Activated T-cell treated with anti-CD3 and anti-CD28 coated beads, Interleukin-2, amount 50 U/mL, for 72 hours (primary cell): ENCODE measurements at regions not wholly inside any gene's neighbourhood (a gene's known extent, or its start where the extent isn't known, plus 50 kb on each side); places are given as distances from the start of the nearest gene placed in this dataset.

Experiments
- ATAC-seq, 2 donors: fragments of 150-1000 bp; cut with Tn5 transposase; replicated peaks in 1 of 2; 2 replicates each; pipeline ENCODE4 v1.10.0; 2021; ENCODE audit warnings: moderate library complexity in 2 of 2, mild to moderate bottlenecking in 1 of 2
- DNase-seq, 2 donors: peaks; one replicate each; pipeline ENCODE4 v3.0.0; 2021 to 2022; ENCODE audit warnings: mixed read lengths in 1 of 2
- H3K27ac Mint-ChIP-seq: one replicate; pipeline ENCODE4 v1.8.0; 2022; ENCODE audit warnings: mild to moderate bottlenecking, moderate library complexity, mixed read lengths
- H3K27me3 Mint-ChIP-seq: one replicate; pipeline ENCODE4 v1.8.0; 2022; ENCODE audit warnings: low read depth, mixed read lengths
- H3K36me3 Mint-ChIP-seq, 2 donors: one replicate each; pipeline ENCODE4 v1.8.0; 2022; ENCODE audit warnings: mixed read lengths in 2 of 2, mild to moderate bottlenecking in 1 of 2; ENCODE audit not compliant: insufficient read depth in 2 of 2
- H3K4me1 Mint-ChIP-seq: one replicate; pipeline ENCODE4 v1.8.0; 2022; ENCODE audit warnings: low read depth, mixed read lengths
- H3K4me3 Mint-ChIP-seq, 2 donors: one replicate each; pipeline ENCODE4 v1.8.0; 2022; ENCODE audit warnings: mild to moderate bottlenecking in 2 of 2, mixed read lengths in 2 of 2, moderate library complexity in 2 of 2
- H3K9me3 Mint-ChIP-seq, 2 donors: one replicate each; pipeline ENCODE4 v1.8.0; 2022; ENCODE audit warnings: mixed read lengths in 2 of 2

- Mint-ChIP-seq H3K27ac (peak overlapping the region; percentile 52), H3K36me3 (peaks cover 1 to 2% of the 10 kb centered on the region in 2 donors), H3K4me1 (peaks cover 60% of the 10 kb centered on the region), H3K27me3 (no peaks in the 10 kb centered on the region), H3K9me3 (no peaks in the 10 kb centered on the region), H3K4me3 (peak overlapping the region in 1 of 2 donors; percentile 67)
- DNase-seq = no peak
- peak; percentile 69 to 72 for ATAC-seq
These were observed 197.7 kb downstream of the UBE2E3 start for GRCh38 chr2:181178130-181178529.

DNA sequence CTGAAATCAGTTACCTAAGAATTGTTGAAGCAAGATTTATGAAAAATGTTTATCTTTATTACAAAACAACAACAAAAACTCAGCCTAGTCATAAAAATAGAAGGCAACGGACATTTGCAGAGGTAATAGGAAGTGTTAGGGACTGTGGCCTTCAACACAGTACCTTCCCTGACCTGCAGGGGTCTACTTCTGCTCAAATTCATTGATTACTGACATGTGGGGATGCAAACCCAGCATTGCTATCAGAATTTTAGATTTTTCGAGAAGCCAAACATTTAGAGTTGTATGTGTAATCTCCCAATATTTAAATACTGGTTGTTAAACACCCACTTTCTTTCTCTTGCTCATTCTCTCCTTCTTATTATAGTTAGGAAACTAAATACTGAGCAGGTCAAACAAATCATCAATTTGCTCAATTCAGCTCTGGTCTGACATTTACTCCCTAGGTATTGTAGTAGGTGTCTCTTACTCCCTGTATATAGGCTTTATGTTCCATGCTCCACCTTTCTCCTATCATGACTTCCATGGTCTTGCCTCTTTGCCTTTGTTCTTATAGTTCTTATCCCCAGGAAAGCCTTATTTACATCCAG lies 198.5 kb downstream of the UBE2E3 start:
- Mint-ChIP-seq H3K27ac (peak overlapping the region; percentile 8), H3K4me3 (peak overlapping the region in 1 of 2 donors; percentile 67), H3K9me3 (no peaks in the 10 kb centered on the region), H3K36me3 (peaks cover 1 to 2% of the 10 kb centered on the region in 2 donors), H3K4me1 (peaks cover 58% of the 10 kb centered on the region), H3K27me3 (no peaks in the 10 kb centered on the region)
- ATAC-seq (peak; percentile 75 to 78), DNase-seq (peak; percentile 38 to 44)

DNA sequence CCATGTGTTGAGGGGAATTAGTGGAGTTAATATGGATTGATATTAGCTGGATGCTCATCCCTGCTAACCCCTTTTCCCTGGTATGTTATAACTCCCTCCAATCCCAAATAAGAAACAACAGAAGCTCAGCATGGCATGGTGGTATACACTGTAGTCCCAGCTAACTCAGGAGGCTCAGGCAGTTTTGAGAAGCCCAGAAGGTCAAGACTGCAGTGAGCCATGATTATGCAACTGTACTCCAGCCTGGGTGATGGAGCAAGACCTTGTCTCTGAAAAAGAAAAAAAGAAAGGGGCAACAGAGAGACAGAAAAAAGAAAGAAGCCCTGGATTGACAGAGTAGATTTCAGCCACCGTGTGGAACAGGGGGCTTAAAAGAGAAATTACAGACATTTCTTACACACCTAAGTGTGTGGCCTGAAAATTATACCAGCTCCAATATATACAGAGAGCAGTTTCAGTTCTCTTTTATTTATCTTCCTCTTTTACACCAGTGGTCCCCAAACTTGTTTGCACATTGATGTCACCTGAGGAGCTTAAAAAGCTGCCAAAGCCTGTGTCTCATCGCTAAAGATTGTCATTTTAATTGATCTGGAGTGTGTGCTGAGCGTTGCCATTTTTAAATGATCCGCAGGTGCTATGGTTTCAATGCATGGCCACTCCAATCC lies 203.6 kb downstream of the UBE2E3 start:
- H3K4me3 Mint-ChIP-seq = no peak overlapping the region
- peaks cover 1 to 2% of the 10 kb centered on the region in 2 donors for H3K36me3 Mint-ChIP-seq
- no peaks in the 10 kb centered on the region for H3K9me3 Mint-ChIP-seq
- no peak for DNase-seq
- no peak for ATAC-seq
- H3K27me3 Mint-ChIP-seq = no peaks in the 10 kb centered on the region
- no peak overlapping the region for H3K27ac Mint-ChIP-seq
- H3K4me1 Mint-ChIP-seq = peaks cover 44% of the 10 kb centered on the region

- Mint-ChIP-seq H3K36me3 (peaks cover 0 to 1% of the 10 kb centered on the region in 2 donors), H3K27me3 (no peaks in the 10 kb centered on the region), H3K27ac (no peak overlapping the region), H3K9me3 (no peaks in the 10 kb centered on the region), H3K4me1 (peaks cover 40% of the 10 kb centered on the region), H3K4me3 (peak overlapping the region in 1 of 2 donors; percentile 50)
- ATAC-seq (no peak), DNase-seq (no peak)
These were observed 205.0 kb downstream of the UBE2E3 start for GRCh38 chr2:181185421-181185820.

- peaks cover 0 to 1% of the 10 kb centered on the region in 2 donors for H3K36me3 Mint-ChIP-seq
- peak overlapping the region in 1 of 2 donors; percentile 50 for H3K4me3 Mint-ChIP-seq
- H3K9me3 Mint-ChIP-seq = no peaks in the 10 kb centered on the region
- DNase-seq (no peak), ATAC-seq (peak; percentile 75 to 82)
- no peaks in the 10 kb centered on the region for H3K27me3 Mint-ChIP-seq
- peaks cover 45% of the 10 kb centered on the region for H3K4me1 Mint-ChIP-seq
- no peak overlapping the region for H3K27ac Mint-ChIP-seq
These were observed 205.5 kb downstream of the UBE2E3 start for GRCh38 chr2:181185948-181186347.

DNA sequence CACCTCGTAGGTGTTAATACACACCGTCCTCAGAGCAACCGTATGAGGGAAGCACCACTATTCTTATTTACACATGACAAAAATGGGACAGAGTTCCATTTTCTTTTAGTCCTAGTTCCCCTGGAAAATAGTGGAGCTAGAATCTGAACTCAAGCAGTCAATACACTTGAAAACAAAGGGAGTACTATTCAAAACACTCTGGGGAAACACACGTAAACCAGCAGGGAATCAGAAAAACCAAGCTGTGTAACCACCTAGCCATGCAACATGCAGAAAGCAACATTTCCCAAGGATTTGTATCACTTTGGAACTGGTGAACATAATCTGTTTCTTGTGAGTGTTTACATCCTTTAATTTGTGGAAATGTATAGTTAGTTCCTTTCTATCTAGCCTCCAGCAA lies 208.2 kb downstream of the UBE2E3 start:
- H3K4me3 Mint-ChIP-seq = no peak overlapping the region
- DNase-seq (no peak), ATAC-seq (no peak)
- no peak overlapping the region for H3K27ac Mint-ChIP-seq
- no peaks in the 10 kb centered on the region for H3K9me3 Mint-ChIP-seq
- peaks cover 57% of the 10 kb centered on the region for H3K4me1 Mint-ChIP-seq
- peaks cover 0 to 1% of the 10 kb centered on the region in 2 donors for H3K36me3 Mint-ChIP-seq
- no peaks in the 10 kb centered on the region for H3K27me3 Mint-ChIP-seq

DNA sequence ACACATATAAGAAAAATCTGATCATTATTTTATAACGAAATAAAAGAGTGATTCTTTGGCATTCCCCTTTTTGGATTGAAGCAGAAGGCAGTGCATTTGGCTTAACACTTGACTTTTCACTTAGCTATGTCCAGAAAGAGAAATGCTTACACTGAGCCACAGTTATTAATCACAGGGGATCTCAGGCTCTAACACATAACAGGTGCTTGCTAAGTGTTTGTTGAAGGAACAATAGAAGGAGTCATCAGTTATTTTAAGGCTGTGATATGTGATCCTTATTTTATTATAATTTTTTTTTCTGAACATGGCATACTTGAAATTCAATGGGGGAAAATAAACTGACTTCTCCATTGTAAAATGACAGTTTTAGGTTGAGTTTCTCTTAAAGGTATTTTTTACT lies 209.5 kb downstream of the UBE2E3 start:
- Mint-ChIP-seq H3K9me3 (peaks cover 0 to 2% of the 10 kb centered on the region in 2 donors), H3K4me3 (no peak overlapping the region), H3K27ac (no peak overlapping the region), H3K36me3 (peaks cover 0 to 1% of the 10 kb centered on the region in 2 donors), H3K27me3 (no peaks in the 10 kb centered on the region), H3K4me1 (peaks cover 49% of the 10 kb centered on the region)
- ATAC-seq = no peak
- DNase-seq = no peak

DNA sequence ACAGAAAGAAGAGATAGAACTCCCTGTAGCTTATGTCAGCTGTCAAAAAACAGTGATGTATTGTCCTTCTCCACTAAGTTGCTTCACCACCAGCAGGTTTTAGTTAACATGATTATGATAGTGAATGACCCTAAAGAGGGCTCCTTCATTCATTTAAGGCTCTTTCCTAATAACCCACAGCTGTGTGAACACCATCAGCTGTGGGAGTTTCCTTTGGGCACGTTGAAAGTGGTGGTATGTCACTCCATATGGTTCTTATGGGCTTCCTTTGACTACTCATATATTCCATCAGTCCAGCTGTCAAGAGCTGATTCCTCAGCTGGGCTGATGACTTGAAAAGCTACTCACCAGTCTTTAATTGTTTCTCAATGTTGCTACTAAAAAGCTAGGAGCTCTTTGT lies 210.3 kb downstream of the UBE2E3 start:
- no peaks in the 10 kb centered on the region for H3K27me3 Mint-ChIP-seq
- peak in 1 of 2 donors; percentile 53 for ATAC-seq
- peaks cover 0 to 1% of the 10 kb centered on the region in 2 donors for H3K36me3 Mint-ChIP-seq
- peaks cover 0 to 2% of the 10 kb centered on the region in 2 donors for H3K9me3 Mint-ChIP-seq
- peaks cover 44% of the 10 kb centered on the region for H3K4me1 Mint-ChIP-seq
- H3K4me3 Mint-ChIP-seq = no peak overlapping the region
- no peak for DNase-seq
- peak overlapping the region; percentile 43 for H3K27ac Mint-ChIP-seq

GRCh38 chr2:181193550-181193949 lies 213.1 kb downstream of the UBE2E3 start:
- no peak overlapping the region for H3K27ac Mint-ChIP-seq

GRCh38 chr2:181196401-181196800 lies 216.0 kb downstream of the UBE2E3 start:
- Mint-ChIP-seq H3K4me1 (peaks cover 40% of the 10 kb centered on the region), H3K27ac (peak overlapping the region; percentile 64)
- peak; percentile 70 to 87 for ATAC-seq

More at GRCh38 chr2:181193550-181193949, 213.1 kb downstream of the UBE2E3 start:
- Mint-ChIP-seq H3K4me3 (no peak overlapping the region), H3K36me3 (peaks cover 2 to 3% of the 10 kb centered on the region in 2 donors), H3K4me1 (peaks cover 56% of the 10 kb centered on the region), H3K27me3 (no peaks in the 10 kb centered on the region), H3K9me3 (peaks cover 0 to 2% of the 10 kb centered on the region in 2 donors)
- DNase-seq (no peak), ATAC-seq (no peak)

GRCh38 chr2:181197140-181197760 lies 216.8 kb downstream of the UBE2E3 start:
- peaks cover 4 to 6% of the 10 kb centered on the region in 2 donors for H3K9me3 Mint-ChIP-seq
- H3K4me3 Mint-ChIP-seq = peak overlapping the region; percentile 52 to 80
- peaks cover 2 to 11% of the 10 kb centered on the region in 2 donors for H3K36me3 Mint-ChIP-seq
- DNase-seq (no peak), ATAC-seq (peak; percentile 68 to 72)
- no peaks in the 10 kb centered on the region for H3K27me3 Mint-ChIP-seq
- peak overlapping the region; percentile 96 for H3K27ac Mint-ChIP-seq
- peaks cover 40% of the 10 kb centered on the region for H3K4me1 Mint-ChIP-seq

More at GRCh38 chr2:181196401-181196800, 216.0 kb downstream of the UBE2E3 start:
- Mint-ChIP-seq H3K4me3 (peak overlapping the region in 1 of 2 donors; percentile 55), H3K36me3 (peaks cover 2 to 9% of the 10 kb centered on the region in 2 donors), H3K9me3 (peaks cover 3 to 4% of the 10 kb centered on the region in 2 donors), H3K27me3 (no peaks in the 10 kb centered on the region)
- no peak for DNase-seq

- no peak for ATAC-seq
- DNase-seq = no peak
- no peaks in the 10 kb centered on the region for H3K27me3 Mint-ChIP-seq
- peaks cover 2 to 11% of the 10 kb centered on the region in 2 donors for H3K36me3 Mint-ChIP-seq
- H3K9me3 Mint-ChIP-seq = peaks cover 4 to 6% of the 10 kb centered on the region in 2 donors
- peaks cover 34% of the 10 kb centered on the region for H3K4me1 Mint-ChIP-seq
- H3K4me3 Mint-ChIP-seq = peak overlapping the region in 1 of 2 donors; percentile 80
- H3K27ac Mint-ChIP-seq = peak overlapping the region; percentile 96
These were observed 217.9 kb downstream of the UBE2E3 start for GRCh38 chr2:181198183-181198864.

DNA sequence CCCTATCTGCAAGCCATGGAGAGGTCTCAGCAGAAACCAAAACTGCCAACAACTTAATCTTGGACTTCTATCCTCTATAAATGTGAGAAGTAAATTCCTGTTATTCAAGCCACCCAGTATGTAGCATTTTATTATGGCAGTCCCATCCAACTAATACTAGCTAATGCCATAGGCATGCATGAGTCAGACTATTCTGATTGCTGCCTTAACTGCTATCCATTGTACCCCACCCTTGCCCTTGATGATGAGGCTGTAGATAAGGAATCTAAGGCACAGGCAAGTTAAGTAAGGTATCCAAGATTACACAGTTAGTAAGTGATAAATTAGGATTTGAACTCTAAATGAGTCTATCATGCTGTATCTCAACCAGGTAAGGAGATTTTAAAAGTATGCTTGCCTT lies 223.0 kb downstream of the UBE2E3 start:
- no peak overlapping the region for H3K4me3 Mint-ChIP-seq
- H3K4me1 Mint-ChIP-seq = peaks cover 10% of the 10 kb centered on the region
- H3K27me3 Mint-ChIP-seq = no peaks in the 10 kb centered on the region
- H3K36me3 Mint-ChIP-seq = peaks cover 20 to 24% of the 10 kb centered on the region in 2 donors
- ATAC-seq (no peak), DNase-seq (no peak)
- no peak overlapping the region for H3K27ac Mint-ChIP-seq
- peaks cover 7 to 16% of the 10 kb centered on the region in 2 donors for H3K9me3 Mint-ChIP-seq
